ENCODE measurements at regions not wholly inside any gene's neighbourhood (a gene's known extent, or its start where the extent isn't known, plus 50 kb on each side); places are given as distances from the start of the nearest gene placed in this dataset.

DNA sequence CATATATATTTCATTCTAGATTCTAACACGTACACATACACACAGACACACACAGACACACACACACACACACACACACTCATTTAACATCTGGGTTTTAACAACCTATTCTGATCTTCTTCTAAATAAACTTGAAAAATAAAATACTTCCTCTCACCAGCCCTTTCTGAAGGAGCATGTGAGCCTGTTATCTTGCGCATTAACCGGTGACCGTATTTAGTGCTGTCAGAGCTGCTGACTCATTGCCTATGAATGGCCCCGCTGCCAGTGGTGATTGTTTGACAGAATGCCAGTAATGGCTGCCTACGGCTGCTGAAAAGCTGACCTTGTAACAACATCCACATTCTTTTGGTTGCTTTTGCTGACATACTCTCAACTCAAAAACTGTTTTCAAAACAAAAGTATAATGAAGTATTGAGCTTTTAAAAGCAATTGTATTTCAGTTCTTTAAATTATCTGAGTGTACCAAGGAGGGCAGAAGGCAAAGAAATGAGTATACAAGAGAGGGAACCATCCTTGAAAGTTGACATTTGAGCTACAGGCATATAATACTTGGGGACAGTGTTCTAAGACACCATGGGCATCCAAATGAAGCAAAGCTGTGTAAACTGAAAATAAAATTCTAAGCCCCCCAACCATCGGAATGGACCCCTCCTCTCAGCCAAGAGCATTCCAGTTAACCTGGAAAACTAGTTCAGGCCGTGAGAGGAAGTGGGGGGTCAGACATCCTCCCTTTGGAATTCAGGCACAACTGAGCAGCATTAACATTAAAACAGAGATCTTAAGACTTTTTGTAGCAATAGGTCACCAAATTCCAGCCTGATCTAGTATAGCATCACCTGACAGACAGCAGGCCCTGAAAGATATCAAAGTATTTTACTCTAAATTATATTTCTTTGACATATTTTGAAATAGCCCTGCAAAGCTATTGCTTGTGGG, 50.2 kb upstream of the DTNA start:
- Histone ChIP-seq H3K4me3 (no peak overlapping the region), H3K27ac (peak overlapping the region in 2 of 3 donors; percentile 22 to 25), H3K9me3 (no peaks in the 10 kb centered on the region), H3K27me3 (no peaks in the 10 kb centered on the region), H3K36me3 (no peaks in the 10 kb centered on the region), H3K4me1 (no peaks in the 10 kb centered on the region)
- ATAC-seq (peak; percentile 84 to 92 (median 92)), DNase-seq (peak; percentile 66 to 72 (median 66))
- TF ChIP-seq, protein P1, sequence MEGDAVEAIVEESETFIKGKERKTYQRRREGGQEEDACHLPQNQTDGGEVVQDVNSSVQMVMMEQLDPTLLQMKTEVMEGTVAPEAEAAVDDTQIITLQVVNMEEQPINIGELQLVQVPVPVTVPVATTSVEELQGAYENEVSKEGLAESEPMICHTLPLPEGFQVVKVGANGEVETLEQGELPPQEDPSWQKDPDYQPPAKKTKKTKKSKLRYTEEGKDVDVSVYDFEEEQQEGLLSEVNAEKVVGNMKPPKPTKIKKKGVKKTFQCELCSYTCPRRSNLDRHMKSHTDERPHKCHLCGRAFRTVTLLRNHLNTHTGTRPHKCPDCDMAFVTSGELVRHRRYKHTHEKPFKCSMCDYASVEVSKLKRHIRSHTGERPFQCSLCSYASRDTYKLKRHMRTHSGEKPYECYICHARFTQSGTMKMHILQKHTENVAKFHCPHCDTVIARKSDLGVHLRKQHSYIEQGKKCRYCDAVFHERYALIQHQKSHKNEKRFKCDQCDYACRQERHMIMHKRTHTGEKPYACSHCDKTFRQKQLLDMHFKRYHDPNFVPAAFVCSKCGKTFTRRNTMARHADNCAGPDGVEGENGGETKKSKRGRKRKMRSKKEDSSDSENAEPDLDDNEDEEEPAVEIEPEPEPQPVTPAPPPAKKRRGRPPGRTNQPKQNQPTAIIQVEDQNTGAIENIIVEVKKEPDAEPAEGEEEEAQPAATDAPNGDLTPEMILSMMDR (IDR thresholded peaks at IDR 0.05), result no peak
- TF ChIP-seq POLR2A (IDR thresholded peaks at IDR 0.05), result no peak
- WGBS (ENCODE audit: insufficient coverage, low coverage, low lambda C conversion rate, missing lambda C conversion rate), result 28% methylated on average over 8 of the region's 8 CpGs
- intact Hi-C loops (cut with DNase I), result no loop called here
